Neural cell (in vitro differentiated cells): ENCODE measurements at regions not wholly inside any gene's neighbourhood (a gene's known extent, or its start where the extent isn't known, plus 50 kb on each side); places are given as distances from the start of the nearest gene placed in this dataset.

Source experiments
- H2AFZ ChIP-seq: fragments of 200-600, 300-800 bp; sonication (generic), shearing (Covaris generic); 2 replicates; pipeline ENCODE4 v1.6.0; 2014; ENCODE audit warnings: low read depth, mild to moderate bottlenecking, antibody characterized with exemption, low read length, moderate library complexity
- H3F3A ChIP-seq: fragments of 200-600 bp; shearing (Covaris generic); 2 replicates; pipeline ENCODE4 v1.6.1; 2016; ENCODE audit warnings: mild to moderate bottlenecking, moderate library complexity, mixed read lengths, antibody characterized with exemption, low read length; ENCODE audit not compliant: insufficient read depth, poor library complexity, severe bottlenecking
- H3K27ac ChIP-seq: fragments of 200-600, 300-800 bp; sonication (generic), shearing (Covaris generic); 2 replicates; pipeline ENCODE4 v1.5.1; 2014; ENCODE audit warnings: mild to moderate bottlenecking, low read length, moderate library complexity
- H3K27me3 ChIP-seq: fragments of 300-800, 200-600 bp; sonication (generic), shearing (Covaris generic); 2 replicates; pipeline ENCODE4 v1.6.0; 2014; ENCODE audit warnings: mild to moderate bottlenecking, low read depth, low read length, moderate library complexity; ENCODE audit not compliant: insufficient read depth
- H3K36me3 ChIP-seq: fragments of 300-800, 200-600 bp; sonication (generic), shearing (Covaris generic); 2 replicates; pipeline ENCODE4 v1.5.1; 2014; ENCODE audit warnings: mild to moderate bottlenecking, antibody characterized with exemption, low read length, moderate library complexity; ENCODE audit not compliant: insufficient read depth
- H3K4me2 ChIP-seq: fragments of 300-800, 200-600 bp; sonication (generic), shearing (Covaris generic); 2 replicates; pipeline ENCODE4 v1.6.0; 2014; ENCODE audit warnings: mild to moderate bottlenecking, low read length
- H3K4me3 ChIP-seq: fragments of 300-800, 200-600 bp; sonication (generic), shearing (Covaris generic); 2 replicates; pipeline ENCODE4 v1.5.1; 2014; ENCODE audit warnings: mild to moderate bottlenecking, low read length, moderate library complexity
- H3K79me2 ChIP-seq: fragments of 200-600 bp; shearing (Covaris generic); replicated peaks from 2 replicates; pipeline ENCODE4 v1.6.0; 2014; ENCODE audit warnings: mild to moderate bottlenecking, low read length, moderate library complexity; ENCODE audit not compliant: insufficient read depth
- H3K9ac ChIP-seq: fragments of 300-800, 200-600 bp; sonication (generic), shearing (Covaris generic); 2 replicates; pipeline ENCODE4 v1.6.1; 2016; ENCODE audit warnings: mild to moderate bottlenecking, low read length, mixed read lengths
- H3K9me2 ChIP-seq: fragments of 200-600 bp; shearing (Covaris generic); 2 replicates; pipeline ENCODE4 v1.6.1; 2016; ENCODE audit warnings: mild to moderate bottlenecking, low read length, mixed read lengths; ENCODE audit not compliant: insufficient read depth
- H3K9me3 ChIP-seq: fragments of 200-600, 300-800 bp; sonication (generic), shearing (Covaris generic); 2 replicates; pipeline ENCODE4 v1.6.1; 2016; ENCODE audit warnings: mild to moderate bottlenecking, mixed run types, low read length, moderate library complexity, mixed read lengths
- H4K20me1 ChIP-seq: fragments of 200-600 bp; shearing (Covaris generic); 2 replicates; pipeline ENCODE4 v1.6.1; 2016; ENCODE audit warnings: mild to moderate bottlenecking, mixed run types; ENCODE audit not compliant: insufficient read depth
- EP300 ChIP-seq: fragments of 450-650 bp; conservative IDR thresholded peaks from 2 replicates; pipeline ENCODE4 v1.6.1; 2014; ENCODE audit warnings: antibody characterized with exemption, mild to moderate bottlenecking, moderate library complexity; ENCODE audit not compliant: poor library complexity, severe bottlenecking
- EZH2 ChIP-seq: fragments of 200-600, 300-800 bp; shearing (Covaris generic), sonication (generic); IDR thresholded peaks from 2 replicates; pipeline ENCODE4 v1.6.1; 2014; ENCODE audit warnings: antibody characterized with exemption, low read length, borderline replicate concordance, mild to moderate bottlenecking; ENCODE audit not compliant: insufficient read depth, poor library complexity, severe bottlenecking
- MXI1 ChIP-seq: fragments of 450-650 bp; conservative IDR thresholded peaks from 2 replicates; pipeline ENCODE4 v1.6.1; 2014; ENCODE audit warnings: antibody characterized with exemption, mild to moderate bottlenecking; ENCODE audit not compliant: poor library complexity, severe bottlenecking
- POLR2AphosphoS5 ChIP-seq: IDR thresholded peaks from 2 replicates; pipeline ENCODE4 v1.6.1; 2012
- RAD21 ChIP-seq: fragments of 450-650 bp; conservative IDR thresholded peaks from 2 replicates; pipeline ENCODE4 v1.6.1; 2014; ENCODE audit warnings: antibody characterized with exemption, mild to moderate bottlenecking, moderate library complexity
- REST ChIP-seq: IDR thresholded peaks from 2 replicates; pipeline ENCODE4 v1.6.1; 2012; ENCODE audit warnings: borderline replicate concordance
- SMC3 ChIP-seq: fragments of 450-650 bp; conservative IDR thresholded peaks from 2 replicates; pipeline ENCODE4 v1.6.1; 2014; ENCODE audit warnings: antibody characterized with exemption, mild to moderate bottlenecking, moderate library complexity; ENCODE audit not compliant: poor library complexity
- TAF1 ChIP-seq: IDR thresholded peaks from 2 replicates; pipeline ENCODE4 v1.6.1; 2012; ENCODE audit warnings: low read depth
- TF ChIP-seq, protein P1 (sequence below): fragments of 450-650 bp; IDR thresholded peaks from 2 replicates; pipeline ENCODE4 v1.5.1; 2014; ENCODE audit warnings: antibody characterized with exemption, mild to moderate bottlenecking, moderate library complexity; ENCODE audit not compliant: poor library complexity, severe bottlenecking

DNA sequence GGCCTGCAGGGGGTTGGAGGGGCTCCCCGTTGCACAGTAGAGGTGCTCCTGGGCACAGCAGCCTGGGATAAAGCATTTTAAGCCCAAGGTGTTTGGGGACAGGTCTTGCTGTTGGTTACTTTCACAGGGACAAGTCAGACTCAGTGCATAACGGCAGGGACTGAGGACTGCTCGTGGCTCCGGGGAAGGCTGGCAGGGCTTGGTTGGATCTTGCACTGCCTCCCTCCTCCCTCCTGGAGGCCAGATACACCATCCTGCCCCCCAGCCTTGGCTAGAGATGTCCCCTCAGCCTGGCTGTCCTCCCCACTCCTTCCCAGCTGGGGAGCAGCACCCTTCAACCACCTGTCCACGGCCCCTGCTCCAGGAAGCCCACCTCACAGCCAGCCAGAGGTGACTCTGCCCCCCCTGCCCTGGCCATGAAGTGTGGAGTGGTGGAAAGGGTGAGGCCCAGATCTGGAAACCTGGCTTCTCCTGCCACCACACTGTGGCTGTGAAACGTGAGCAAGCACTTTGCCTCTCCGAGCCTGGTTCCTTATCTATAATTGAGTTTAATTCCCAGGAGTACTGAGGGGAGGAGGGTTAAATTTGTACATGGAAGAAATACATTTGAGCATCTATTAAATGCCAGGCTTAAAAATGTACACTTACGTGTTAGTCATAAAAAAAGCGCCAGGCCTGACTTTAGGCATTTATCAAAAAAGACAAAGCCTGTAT is 67.1 kb upstream of the TAF1B start:
- Histone ChIP-seq H3K9me2 (no peaks in the 10 kb centered on the region), H3K36me3 (no peaks in the 10 kb centered on the region), H3K79me2 (no peaks in the 10 kb centered on the region), H3K4me2 (no peak overlapping the region), H3K9me3 (no peaks in the 10 kb centered on the region), H2AFZ (no peak overlapping the region), H3K4me3 (no peak overlapping the region), H3K27me3 (no peaks in the 10 kb centered on the region), H3K27ac (no peak overlapping the region), H3F3A (no peaks in the 10 kb centered on the region), H3K9ac (no peak overlapping the region), H4K20me1 (no peaks in the 10 kb centered on the region)
- TF ChIP-seq, protein P1, sequence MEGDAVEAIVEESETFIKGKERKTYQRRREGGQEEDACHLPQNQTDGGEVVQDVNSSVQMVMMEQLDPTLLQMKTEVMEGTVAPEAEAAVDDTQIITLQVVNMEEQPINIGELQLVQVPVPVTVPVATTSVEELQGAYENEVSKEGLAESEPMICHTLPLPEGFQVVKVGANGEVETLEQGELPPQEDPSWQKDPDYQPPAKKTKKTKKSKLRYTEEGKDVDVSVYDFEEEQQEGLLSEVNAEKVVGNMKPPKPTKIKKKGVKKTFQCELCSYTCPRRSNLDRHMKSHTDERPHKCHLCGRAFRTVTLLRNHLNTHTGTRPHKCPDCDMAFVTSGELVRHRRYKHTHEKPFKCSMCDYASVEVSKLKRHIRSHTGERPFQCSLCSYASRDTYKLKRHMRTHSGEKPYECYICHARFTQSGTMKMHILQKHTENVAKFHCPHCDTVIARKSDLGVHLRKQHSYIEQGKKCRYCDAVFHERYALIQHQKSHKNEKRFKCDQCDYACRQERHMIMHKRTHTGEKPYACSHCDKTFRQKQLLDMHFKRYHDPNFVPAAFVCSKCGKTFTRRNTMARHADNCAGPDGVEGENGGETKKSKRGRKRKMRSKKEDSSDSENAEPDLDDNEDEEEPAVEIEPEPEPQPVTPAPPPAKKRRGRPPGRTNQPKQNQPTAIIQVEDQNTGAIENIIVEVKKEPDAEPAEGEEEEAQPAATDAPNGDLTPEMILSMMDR: no peak
- TF ChIP-seq EZH2 (no peak), MXI1 (no peak), EP300 (no peak), SMC3 (no peak)

DNA sequence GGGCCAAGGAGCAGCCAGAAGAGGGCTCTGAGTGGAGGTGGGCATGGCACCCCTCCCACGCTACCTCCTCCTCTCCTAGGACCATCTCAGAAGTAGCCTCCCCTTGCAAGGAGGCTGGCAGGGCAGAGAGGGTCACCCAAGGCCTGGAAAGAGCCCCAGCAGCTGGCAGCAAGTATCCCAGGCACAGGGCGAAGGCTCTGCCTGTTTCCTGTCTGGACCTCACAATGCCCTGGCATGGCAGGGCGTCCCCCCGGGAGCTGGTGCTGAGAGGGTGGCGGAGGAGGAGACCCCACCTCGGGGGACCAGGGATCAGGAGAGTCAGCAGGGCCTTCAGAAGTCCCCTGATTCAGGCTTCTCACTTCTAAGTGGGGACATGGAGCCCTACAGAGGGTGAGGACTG is 66.2 kb upstream of the TAF1B start:
- H3K36me3 ChIP-seq: no peaks in the 10 kb centered on the region
- H2AFZ ChIP-seq: no peak overlapping the region
- H3K4me2 ChIP-seq: no peak overlapping the region
- no peaks in the 10 kb centered on the region for H3K27me3 ChIP-seq
- no peaks in the 10 kb centered on the region for H3K9me2 ChIP-seq
- no peak overlapping the region for H3K4me3 ChIP-seq
- no peaks in the 10 kb centered on the region for H3K9me3 ChIP-seq
- no peak overlapping the region for H3K27ac ChIP-seq
- no peaks in the 10 kb centered on the region for H3K79me2 ChIP-seq
- no peaks in the 10 kb centered on the region for H4K20me1 ChIP-seq
- TF ChIP-seq EZH2 (no peak), TAF1 (no peak), EP300 (no peak), RAD21 (no peak), POLR2AphosphoS5 (no peak), REST (no peak)
- H3K9ac ChIP-seq: no peak overlapping the region
- H3F3A ChIP-seq: no peaks in the 10 kb centered on the region
